CD4-positive, CD25-positive, alpha-beta regulatory T cell (primary cell): ENCODE measurements at regions not wholly inside any gene's neighbourhood (a gene's known extent, or its start where the extent isn't known, plus 50 kb on each side); places are given as distances from the start of the nearest gene placed in this dataset.

Source experiments
- ATAC-seq, 2 donors: fragments of 150-1000 bp; cut with Tn5 transposase; one replicate each; pipeline ENCODE4 v1.10.0; 2021; ENCODE audit warnings: low read depth in 2 of 2, moderate number of reproducible peaks in 2 of 2, moderate library complexity in 1 of 2
- DNase-seq, 3 donors: peaks; one replicate each; pipeline versions ENCODE4 v3.0.0 to v3.0.0-alpha.2; 2012 to 2022; ENCODE audit warnings: mixed read lengths in 1 of 3
- H3K27ac ChIP-seq: one replicate; pipeline ENCODE4 v1.7.0; 2013; ENCODE audit warnings: mild to moderate bottlenecking, low read length; ENCODE audit not compliant: insufficient read depth, poor library complexity, severe bottlenecking
- H3K27me3 ChIP-seq: one replicate; pipeline ENCODE4 v1.7.0; 2013; ENCODE audit warnings: low read length; ENCODE audit not compliant: control insufficient read depth, insufficient read depth
- H3K36me3 ChIP-seq: one replicate; pipeline ENCODE4 v1.7.0; 2013; ENCODE audit warnings: mild to moderate bottlenecking, low read length, moderate library complexity; ENCODE audit not compliant: control insufficient read depth, insufficient read depth
- H3K4me1 ChIP-seq: 2 replicates; pipeline ENCODE4 v1.7.0; 2013; ENCODE audit warnings: mild to moderate bottlenecking, low read length; ENCODE audit not compliant: insufficient read depth, control insufficient read depth, poor library complexity, severe bottlenecking
- H3K4me3 ChIP-seq: one replicate; pipeline ENCODE4 v1.7.0; 2013; ENCODE audit warnings: low read depth, mild to moderate bottlenecking, low read length, moderate library complexity
- H3K9me3 ChIP-seq, 2 experiments: 1 replicate in 1 of 2; 2 replicates in 1 of 2; pipeline ENCODE4 v1.7.0; 2013; ENCODE audit warnings: low read length in 2 of 2, mild to moderate bottlenecking in 1 of 2, moderate library complexity in 1 of 2; ENCODE audit not compliant: control insufficient read depth in 2 of 2
- H3K27ac Mint-ChIP-seq, 3 donors: one replicate each; pipeline ENCODE4 v1.8.0; 2020 to 2022; ENCODE audit warnings: mild to moderate bottlenecking in 3 of 3, mixed read lengths in 3 of 3, moderate library complexity in 2 of 3
- H3K27me3 Mint-ChIP-seq: one replicate; pipeline ENCODE4 v1.8.0; 2022; ENCODE audit warnings: mild to moderate bottlenecking, mixed read lengths
- H3K36me3 Mint-ChIP-seq: one replicate; pipeline ENCODE4 v1.8.0; 2020; ENCODE audit warnings: mixed read lengths
- H3K4me1 Mint-ChIP-seq, 4 donors: one replicate each; pipeline ENCODE4 v1.8.0; 2020 to 2022; ENCODE audit warnings: mixed read lengths in 4 of 4, mild to moderate bottlenecking in 1 of 4
- H3K4me3 Mint-ChIP-seq, 4 donors: one replicate each; pipeline ENCODE4 v1.8.0; 2020 to 2022; ENCODE audit warnings: mild to moderate bottlenecking in 4 of 4, mixed read lengths in 4 of 4, moderate library complexity in 3 of 4
- H3K9me3 Mint-ChIP-seq, 7 donors: one replicate each; pipeline ENCODE4 v1.8.0; 2020 to 2022; ENCODE audit warnings: mixed read lengths in 7 of 7, mild to moderate bottlenecking in 3 of 7, moderate library complexity in 2 of 7

DNA sequence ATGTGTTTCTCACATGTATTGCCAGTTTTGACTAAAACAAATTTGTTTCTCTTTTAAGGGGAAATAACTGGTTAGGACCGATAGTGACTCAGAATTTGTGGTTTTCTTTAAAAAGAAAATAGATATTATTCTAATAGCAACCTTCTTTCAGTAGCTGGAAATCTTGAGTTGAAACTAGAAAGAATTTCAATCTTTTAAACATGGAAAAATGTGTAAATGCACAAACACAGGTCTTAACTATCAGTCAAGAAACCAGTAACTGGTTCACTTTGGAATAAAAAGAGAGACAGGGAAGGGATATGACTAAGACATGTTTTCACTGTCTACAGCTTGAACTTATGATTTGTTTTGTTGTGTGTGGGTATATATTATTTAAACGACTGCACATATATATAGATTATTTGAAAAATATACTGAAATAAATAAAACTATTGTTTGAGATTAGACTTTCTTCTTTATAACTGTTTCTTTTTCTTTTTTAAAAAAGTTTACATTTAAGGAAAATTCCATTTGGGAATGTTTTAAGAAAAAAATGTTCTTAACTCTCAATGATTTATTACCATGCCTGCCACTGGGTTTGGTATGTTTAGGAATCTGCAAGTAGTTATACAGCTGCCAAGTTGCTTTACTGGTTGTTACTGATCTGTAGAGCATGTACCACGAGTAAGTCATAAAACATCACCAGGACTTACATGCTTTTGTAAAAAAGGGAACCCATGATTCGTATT lies 753.3 kb upstream of the MARCKS start:
- Histone ChIP-seq H3K4me1 (no peaks in the 10 kb centered on the region), H3K4me3 (no peak overlapping the region), H3K27me3 (no peaks in the 10 kb centered on the region), H3K9me3 (peaks cover 0 to 2% of the 10 kb centered on the region in 2 experiments), H3K27ac (no peak overlapping the region), H3K36me3 (no peaks in the 10 kb centered on the region)
- peaks cover 1 to 12% (median 5%) of the 10 kb centered on the region in 7 donors for H3K9me3 Mint-ChIP-seq
- no peaks in the 10 kb centered on the region for H3K27me3 Mint-ChIP-seq
- H3K27ac Mint-ChIP-seq = no peak overlapping the region
- no peak for DNase-seq
- H3K4me3 Mint-ChIP-seq = no peak overlapping the region
- H3K36me3 Mint-ChIP-seq = no peaks in the 10 kb centered on the region
- no peaks in the 10 kb centered on the region for H3K4me1 Mint-ChIP-seq
- ATAC-seq = no peak

DNA sequence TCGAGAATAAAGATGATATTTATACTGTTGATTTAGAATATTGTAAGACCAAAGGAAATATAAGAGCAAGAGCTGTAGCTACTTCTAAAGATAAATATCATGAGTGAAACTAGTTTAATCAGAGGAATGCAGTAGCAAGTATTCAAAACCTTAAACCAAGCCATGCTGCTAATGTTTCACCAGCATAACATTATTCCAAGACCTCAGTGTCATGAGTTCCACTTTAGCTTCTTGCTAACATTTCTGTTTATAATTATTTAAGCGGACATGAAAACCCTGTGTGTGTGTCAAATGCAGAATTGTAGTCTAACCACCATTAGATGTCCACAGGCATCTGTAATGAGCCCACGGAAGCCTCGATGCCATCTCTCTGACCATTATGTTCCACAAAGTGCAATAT lies 752.6 kb upstream of the MARCKS start:
- Histone ChIP-seq H3K27me3 (no peaks in the 10 kb centered on the region), H3K27ac (no peak overlapping the region), H3K9me3 (peaks cover 0 to 2% of the 10 kb centered on the region in 2 experiments), H3K36me3 (no peaks in the 10 kb centered on the region), H3K4me1 (no peaks in the 10 kb centered on the region), H3K4me3 (no peak overlapping the region)
- DNase-seq (no peak), ATAC-seq (no peak)
- Mint-ChIP-seq H3K27ac (no peak overlapping the region), H3K4me1 (no peaks in the 10 kb centered on the region), H3K4me3 (no peak overlapping the region), H3K27me3 (no peaks in the 10 kb centered on the region), H3K9me3 (peaks cover 1 to 6% (median 5%) of the 10 kb centered on the region in 7 donors), H3K36me3 (no peaks in the 10 kb centered on the region)

DNA sequence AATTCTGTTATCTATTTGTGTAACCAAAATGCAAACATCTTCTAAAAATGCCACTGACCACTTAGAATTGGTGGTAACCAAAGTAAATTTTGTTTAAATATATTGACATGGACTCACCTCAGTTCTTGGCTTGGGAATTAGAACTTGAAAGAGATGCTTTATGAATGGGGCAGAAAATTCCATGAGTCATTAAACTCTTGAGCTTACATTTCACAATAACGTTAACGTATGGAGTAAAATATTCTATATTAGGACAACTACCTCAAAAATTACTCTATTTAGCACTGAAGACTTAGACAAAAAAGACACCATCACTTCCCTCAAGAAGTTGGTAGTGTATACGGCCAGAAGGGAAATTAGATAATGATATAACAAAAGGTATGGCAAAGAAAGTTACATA lies 752.2 kb upstream of the MARCKS start:
- no peaks in the 10 kb centered on the region for H3K27me3 Mint-ChIP-seq
- peaks cover 0 to 2% of the 10 kb centered on the region in 2 experiments for H3K9me3 ChIP-seq
- H3K4me3 Mint-ChIP-seq = no peak overlapping the region
- H3K4me1 ChIP-seq = no peaks in the 10 kb centered on the region
- no peaks in the 10 kb centered on the region for H3K36me3 ChIP-seq
- H3K27me3 ChIP-seq = no peaks in the 10 kb centered on the region
- no peak overlapping the region for H3K4me3 ChIP-seq
- no peak overlapping the region for H3K27ac Mint-ChIP-seq
- H3K36me3 Mint-ChIP-seq = no peaks in the 10 kb centered on the region
- ATAC-seq (no peak), DNase-seq (no peak)
- H3K27ac ChIP-seq = no peak overlapping the region
- H3K9me3 Mint-ChIP-seq = peaks cover 1 to 6% (median 5%) of the 10 kb centered on the region in 7 donors
- no peaks in the 10 kb centered on the region for H3K4me1 Mint-ChIP-seq

DNA sequence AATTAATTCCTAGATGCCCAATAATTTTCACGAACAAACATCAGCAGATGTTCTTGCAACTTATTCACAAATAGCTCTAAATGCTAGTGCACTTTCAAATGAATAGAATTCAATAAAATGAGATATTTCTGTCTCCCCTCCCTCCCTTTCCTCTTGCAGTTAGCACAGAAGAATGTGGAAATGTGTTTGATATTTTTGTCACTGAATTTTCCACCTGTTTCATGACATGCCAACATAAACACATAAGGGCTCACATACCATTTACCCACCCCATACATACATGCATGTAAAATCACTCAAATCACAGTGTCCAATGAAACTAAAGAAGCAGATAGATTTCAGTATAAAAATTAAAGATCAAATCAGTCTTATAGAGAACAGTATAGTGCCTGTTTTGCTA lies 746.9 kb upstream of the MARCKS start:
- H3K36me3 ChIP-seq = no peaks in the 10 kb centered on the region
- no peaks in the 10 kb centered on the region for H3K36me3 Mint-ChIP-seq
- H3K4me1 ChIP-seq = no peaks in the 10 kb centered on the region
- H3K9me3 ChIP-seq = peaks cover 0 to 2% of the 10 kb centered on the region in 2 experiments
- H3K9me3 Mint-ChIP-seq = peaks cover 2 to 22% (median 9%) of the 10 kb centered on the region in 7 donors
- H3K27me3 Mint-ChIP-seq = no peaks in the 10 kb centered on the region
- no peak for ATAC-seq
- no peak overlapping the region for H3K27ac ChIP-seq
- no peak overlapping the region for H3K4me3 ChIP-seq
- DNase-seq = no peak
- H3K27ac Mint-ChIP-seq = no peak overlapping the region
- H3K27me3 ChIP-seq = no peaks in the 10 kb centered on the region
- H3K4me3 Mint-ChIP-seq = no peak overlapping the region
- no peaks in the 10 kb centered on the region for H3K4me1 Mint-ChIP-seq

DNA sequence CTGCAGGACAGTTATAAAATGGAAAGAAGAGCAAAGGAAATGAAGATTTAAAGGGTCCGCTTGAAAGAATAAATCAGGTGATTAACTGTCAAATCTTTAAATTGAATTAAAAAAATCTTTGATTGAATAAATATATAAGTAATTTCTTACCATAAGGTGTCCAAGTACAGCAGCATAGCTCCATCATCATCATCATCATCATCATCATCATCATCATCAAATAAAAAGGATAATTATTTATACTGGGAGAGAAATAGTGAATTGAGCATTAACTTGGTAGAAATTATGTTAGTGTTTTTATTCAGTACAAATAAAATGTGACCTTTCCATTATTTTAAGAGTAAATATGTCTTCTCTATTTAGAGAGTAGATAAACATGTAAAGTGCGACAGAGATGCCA lies 745.6 kb upstream of the MARCKS start:
- H3K4me3 Mint-ChIP-seq = no peak overlapping the region
- ATAC-seq (no peak), DNase-seq (no peak)
- Histone ChIP-seq H3K9me3 (no peaks in the 10 kb centered on the region), H3K27ac (no peak overlapping the region), H3K27me3 (no peaks in the 10 kb centered on the region), H3K4me3 (no peak overlapping the region), H3K4me1 (no peaks in the 10 kb centered on the region), H3K36me3 (no peaks in the 10 kb centered on the region)
- H3K9me3 Mint-ChIP-seq = peaks cover 1 to 27% (median 9%) of the 10 kb centered on the region in 7 donors
- no peaks in the 10 kb centered on the region for H3K4me1 Mint-ChIP-seq
- H3K27ac Mint-ChIP-seq = no peak overlapping the region
- no peaks in the 10 kb centered on the region for H3K27me3 Mint-ChIP-seq
- no peaks in the 10 kb centered on the region for H3K36me3 Mint-ChIP-seq

DNA sequence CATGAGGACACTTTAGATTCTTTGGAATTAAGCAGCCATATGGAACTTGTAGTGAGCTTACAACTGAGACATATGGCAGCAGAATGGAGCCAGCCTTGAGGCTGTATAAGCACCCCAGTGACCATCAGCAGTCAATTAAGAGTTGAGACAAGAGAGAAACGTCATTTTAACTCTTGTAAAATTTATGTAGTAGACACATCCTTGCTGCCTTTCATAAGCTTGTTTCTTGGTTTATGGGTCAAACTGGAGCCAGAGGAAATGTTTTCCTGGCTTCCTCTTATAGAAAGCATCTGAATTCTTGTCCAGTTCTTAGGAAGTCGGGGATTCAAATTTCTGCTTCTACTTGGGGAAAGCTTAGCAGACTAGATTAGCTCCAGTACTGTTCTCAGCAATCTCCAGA lies 745.1 kb upstream of the MARCKS start:
- Histone ChIP-seq H3K4me1 (no peaks in the 10 kb centered on the region), H3K27ac (no peak overlapping the region)
- no peaks in the 10 kb centered on the region for H3K4me1 Mint-ChIP-seq

DNA sequence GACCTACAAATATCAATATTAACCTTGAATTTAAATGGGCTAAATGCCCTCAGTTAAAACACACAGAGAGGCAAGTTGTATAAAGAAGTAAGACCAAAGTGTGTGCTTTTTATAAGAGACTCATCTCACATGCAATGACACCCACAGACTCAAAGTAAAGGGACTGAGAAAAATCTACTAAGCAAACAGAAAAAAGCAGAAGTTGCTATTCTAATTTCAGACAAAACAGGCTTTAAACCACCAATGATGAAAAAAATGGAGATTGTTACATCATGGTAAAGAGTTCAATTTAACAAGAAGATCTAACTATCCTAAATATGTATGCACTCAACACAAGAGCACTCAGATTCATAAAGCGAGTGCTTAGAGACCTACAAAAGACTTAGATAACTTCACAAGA lies 741.9 kb upstream of the MARCKS start:
- Histone ChIP-seq H3K4me1 (no peaks in the 10 kb centered on the region), H3K27me3 (no peaks in the 10 kb centered on the region), H3K36me3 (no peaks in the 10 kb centered on the region), H3K9me3 (no peaks in the 10 kb centered on the region), H3K4me3 (no peak overlapping the region), H3K27ac (no peak overlapping the region)
- Mint-ChIP-seq H3K4me1 (no peaks in the 10 kb centered on the region), H3K27me3 (no peaks in the 10 kb centered on the region), H3K27ac (no peak overlapping the region), H3K4me3 (no peak overlapping the region), H3K9me3 (peaks cover 1 to 34% (median 13%) of the 10 kb centered on the region in 7 donors), H3K36me3 (no peaks in the 10 kb centered on the region)
- ATAC-seq (no peak), DNase-seq (no peak)

More for the DNA sequence above, 745.1 kb upstream of the MARCKS start:
- Mint-ChIP-seq H3K36me3 (no peaks in the 10 kb centered on the region), H3K4me3 (no peak overlapping the region), H3K27ac (no peak overlapping the region), H3K27me3 (no peaks in the 10 kb centered on the region), H3K9me3 (peaks cover 1 to 32% (median 11%) of the 10 kb centered on the region in 7 donors)
- H3K27me3 ChIP-seq = no peaks in the 10 kb centered on the region
- H3K36me3 ChIP-seq = no peaks in the 10 kb centered on the region
- no peak for DNase-seq
- H3K9me3 ChIP-seq = no peaks in the 10 kb centered on the region
- ATAC-seq = no peak
- no peak overlapping the region for H3K4me3 ChIP-seq

DNA sequence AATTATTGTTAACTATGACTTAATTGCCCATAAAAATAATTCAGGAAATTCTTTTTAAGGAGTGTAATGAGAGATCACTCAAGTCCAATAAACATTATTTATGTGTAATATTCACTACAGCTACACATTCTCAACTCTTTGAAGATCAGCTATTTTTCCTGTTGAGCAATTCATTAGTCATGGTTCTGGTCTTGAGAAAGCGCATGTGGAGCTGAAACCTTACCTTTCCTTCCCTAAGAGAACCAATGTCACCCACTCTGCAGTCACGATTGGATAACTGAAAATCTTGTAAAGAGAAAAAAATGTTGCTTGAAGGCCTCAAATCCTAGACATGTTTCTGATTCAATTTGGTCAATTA lies 736.9 kb upstream of the MARCKS start:
- Histone ChIP-seq H3K4me1 (no peaks in the 10 kb centered on the region), H3K9me3 (no peaks in the 10 kb centered on the region), H3K36me3 (no peaks in the 10 kb centered on the region), H3K4me3 (no peak overlapping the region), H3K27ac (no peak overlapping the region), H3K27me3 (no peaks in the 10 kb centered on the region)
- Mint-ChIP-seq H3K4me3 (no peak overlapping the region), H3K27me3 (no peaks in the 10 kb centered on the region), H3K4me1 (no peaks in the 10 kb centered on the region), H3K27ac (no peak overlapping the region), H3K36me3 (no peaks in the 10 kb centered on the region), H3K9me3 (peaks cover 0 to 17% (median 4%) of the 10 kb centered on the region in 7 donors)
- DNase-seq (no peak), ATAC-seq (no peak)
